HS-27A (cell line): ENCODE measurements at regions not wholly inside any gene's neighbourhood (a gene's known extent, or its start where the extent isn't known, plus 50 kb on each side); places are given as distances from the start of the nearest gene placed in this dataset.
"Not testable (repeated sequence)": the region's sequence is repeated elsewhere in the genome, so short reads cannot be mapped to it uniquely, and the experiment has no call there.

Experiments
- DNase-seq: peaks from one replicate; pipeline ENCODE4 v3.0.0-alpha.2; 2012; ENCODE audit warnings: low read depth, missing footprints

- no peak for DNase-seq
These were observed 241.3 kb upstream of the ONECUT1 start for GRCh38 chr15:53031469-53031868.

GRCh38 chr15:53022788-53023187 lies 232.7 kb upstream of the ONECUT1 start:
- DNase-seq: no peak

- DNase-seq: no peak
These were observed 223.2 kb upstream of the ONECUT1 start for GRCh38 chr15:53013329-53013728.

- DNase-seq: not testable (repeated sequence)
These were observed 221.6 kb upstream of the ONECUT1 start for GRCh38 chr15:53011779-53012178.

- no peak for DNase-seq
These were observed 219.0 kb upstream of the ONECUT1 start for GRCh38 chr15:53009093-53009492.

GRCh38 chr15:53000409-53000808 lies 210.3 kb upstream of the ONECUT1 start:
- DNase-seq: no peak

GRCh38 chr15:52997123-52997522 lies 207.0 kb upstream of the ONECUT1 start:
- no peak for DNase-seq

- no peak for DNase-seq
These were observed 204.2 kb upstream of the ONECUT1 start for GRCh38 chr15:52994290-52994689.

GRCh38 chr15:52984507-52984906 lies 194.4 kb upstream of the ONECUT1 start:
- no peak for DNase-seq

GRCh38 chr15:52980446-52980845 lies 190.3 kb upstream of the ONECUT1 start:
- no peak for DNase-seq

GRCh38 chr15:52976516-52977075 lies 186.5 kb upstream of the ONECUT1 start:
- DNase-seq: no peak

- DNase-seq: no peak
These were observed 185.9 kb upstream of the ONECUT1 start for GRCh38 chr15:52975941-52976449.

GRCh38 chr15:52963865-52964264 lies 173.7 kb upstream of the ONECUT1 start:
- no peak for DNase-seq

- DNase-seq: no peak
These were observed 170.1 kb upstream of the ONECUT1 start for GRCh38 chr15:52960283-52960682.

GRCh38 chr15:52943746-52944145 lies 153.6 kb upstream of the ONECUT1 start:
- no peak for DNase-seq

- DNase-seq: no peak
These were observed 146.4 kb upstream of the ONECUT1 start for GRCh38 chr15:52936489-52936888.

GRCh38 chr15:52925130-52925529 lies 135.0 kb upstream of the ONECUT1 start:
- DNase-seq: no peak

GRCh38 chr15:52924630-52925029 lies 134.5 kb upstream of the ONECUT1 start:
- no peak for DNase-seq

GRCh38 chr15:52923626-52924025 lies 133.5 kb upstream of the ONECUT1 start:
- no peak for DNase-seq

- DNase-seq: no peak
These were observed 132.7 kb upstream of the ONECUT1 start for GRCh38 chr15:52922871-52923270.

GRCh38 chr15:52912172-52912571 lies 122.0 kb upstream of the ONECUT1 start:
- no peak for DNase-seq

GRCh38 chr15:52893338-52893737 lies 103.2 kb upstream of the ONECUT1 start:
- DNase-seq: no peak

- no peak for DNase-seq
These were observed 89.8 kb upstream of the ONECUT1 start for GRCh38 chr15:52879904-52880303.

GRCh38 chr15:52879145-52879544 lies 89.0 kb upstream of the ONECUT1 start:
- no peak for DNase-seq
